NCI-H69 (cell line): ENCODE measurements at regions not wholly inside any gene's neighbourhood (a gene's known extent, or its start where the extent isn't known, plus 50 kb on each side); places are given as distances from the start of the nearest gene placed in this dataset.
"Not testable (repeated sequence)": the region's sequence is repeated elsewhere in the genome, so short reads cannot be mapped to it uniquely, and the experiment has no call there.

Experiments
- DNase-seq: peaks from one replicate; lab custom pipeline; 2025; lab: John Stamatoyannopoulos, UW

GRCh38 chr3:163213838-163214237, 1717.2 kb downstream of the OTOL1 start:
- DNase-seq = no peak

- DNase-seq = no peak
These were observed 1700.3 kb downstream of the OTOL1 start for GRCh38 chr3:163196815-163197374.

- no peak for DNase-seq
These were observed 1699.6 kb downstream of the OTOL1 start for GRCh38 chr3:163196245-163196644.

GRCh38 chr3:163185721-163186350, 1689.2 kb downstream of the OTOL1 start:
- no peak for DNase-seq

- DNase-seq = no peak
These were observed 1679.4 kb downstream of the OTOL1 start for GRCh38 chr3:163175970-163176369.

GRCh38 chr3:163172513-163172912, 1675.9 kb downstream of the OTOL1 start:
- DNase-seq = not testable (repeated sequence)

- DNase-seq = no peak
These were observed 1669.6 kb downstream of the OTOL1 start for GRCh38 chr3:163166197-163166596.

- DNase-seq = no peak
These were observed 1662.7 kb downstream of the OTOL1 start for GRCh38 chr3:163159306-163159705.

- DNase-seq = no peak
These were observed 1643.0 kb downstream of the OTOL1 start for GRCh38 chr3:163139600-163139999.

GRCh38 chr3:163138258-163138657, 1641.7 kb downstream of the OTOL1 start:
- no peak for DNase-seq

- DNase-seq = no peak
These were observed 1635.5 kb downstream of the OTOL1 start for GRCh38 chr3:163132111-163132510.

GRCh38 chr3:163129287-163129686, 1632.7 kb downstream of the OTOL1 start:
- DNase-seq = no peak

- DNase-seq = no peak
These were observed 1629.5 kb downstream of the OTOL1 start for GRCh38 chr3:163126115-163126514.
